ENCODE measurements at regions not wholly inside any gene's neighbourhood (a gene's known extent, or its start where the extent isn't known, plus 50 kb on each side); places are given as distances from the start of the nearest gene placed in this dataset.

- H2AFZ ChIP-seq (ENCODE audit: low read length) = no peak overlapping the region
- H3K27me3 ChIP-seq (ENCODE audit: control insufficient read depth, insufficient read depth, low read length) = no peaks in the 10 kb centered on the region
- TF ChIP-seq EZH2 (IDR thresholded peaks at IDR 0.05; ENCODE audit: low read length, missing control alignments) (no peak), CTCF (conservative IDR thresholded peaks at IDR 0.05 in 1 of 2, IDR thresholded peaks at IDR 0.05 in 1 of 2; ENCODE audit: low read depth in 1 of 2, low read length in 2 of 2) (no peak)
- no peaks in the 10 kb centered on the region for H3K4me1 ChIP-seq (ENCODE audit: control insufficient read depth, extremely low read depth, insufficient read depth, low read length)
- DNase-seq (ENCODE audit: low read depth in 2 of 2) = no peak
- H3K4me3 ChIP-seq (replicated peaks in 1 of 4; ENCODE audit: control extremely low read depth in 1 of 4, insufficient read depth in 1 of 4, low read depth in 3 of 4, low read length in 4 of 4) = no peak overlapping the region
- H3K4me2 ChIP-seq (ENCODE audit: extremely low read depth, insufficient read depth, low read length) = no peak overlapping the region
- H4K20me1 ChIP-seq (ENCODE audit: control insufficient read depth, extremely low read depth, insufficient read depth, low read length) = no peaks in the 10 kb centered on the region
- no peaks in the 10 kb centered on the region for H3K79me2 ChIP-seq (ENCODE audit: control insufficient read depth, insufficient read depth, low read length)
- no peaks in the 10 kb centered on the region for H3K9me3 ChIP-seq (ENCODE audit: control insufficient read depth, insufficient read depth, low read depth, low read length)
- no peaks in the 10 kb centered on the region for H3K36me3 ChIP-seq (ENCODE audit: control insufficient read depth, insufficient read depth, low read length)
- no peak overlapping the region for H3K9ac ChIP-seq (ENCODE audit: insufficient read depth, low read length)
- H3K27ac ChIP-seq (ENCODE audit: insufficient read depth, low read length) = no peak overlapping the region
Measured at GRCh38 chr4:116478343-116478742, 607.0 kb downstream of the TRAM1L1 start.

- Histone ChIP-seq H3K4me3 (replicated peaks in 1 of 4; ENCODE audit: control extremely low read depth in 1 of 4, insufficient read depth in 1 of 4, low read depth in 3 of 4, low read length in 4 of 4) (no peak overlapping the region), H3K27me3 (ENCODE audit: control insufficient read depth, insufficient read depth, low read length) (no peaks in the 10 kb centered on the region), H3K9me3 (ENCODE audit: control insufficient read depth, insufficient read depth, low read depth, low read length) (no peaks in the 10 kb centered on the region), H3K4me2 (ENCODE audit: extremely low read depth, insufficient read depth, low read length) (no peak overlapping the region), H4K20me1 (ENCODE audit: control insufficient read depth, extremely low read depth, insufficient read depth, low read length) (no peaks in the 10 kb centered on the region), H3K36me3 (ENCODE audit: control insufficient read depth, insufficient read depth, low read length) (no peaks in the 10 kb centered on the region), H3K27ac (ENCODE audit: insufficient read depth, low read length) (no peak overlapping the region), H3K4me1 (ENCODE audit: control insufficient read depth, extremely low read depth, insufficient read depth, low read length) (no peaks in the 10 kb centered on the region), H3K9ac (ENCODE audit: insufficient read depth, low read length) (no peak overlapping the region), H3K79me2 (ENCODE audit: control insufficient read depth, insufficient read depth, low read length) (no peaks in the 10 kb centered on the region), H2AFZ (ENCODE audit: low read length) (no peak overlapping the region)
- no peak for DNase-seq (ENCODE audit: low read depth in 2 of 2)
- TF ChIP-seq CTCF (conservative IDR thresholded peaks at IDR 0.05 in 1 of 2, IDR thresholded peaks at IDR 0.05 in 1 of 2; ENCODE audit: low read depth in 1 of 2, low read length in 2 of 2) (no peak), EZH2 (IDR thresholded peaks at IDR 0.05; ENCODE audit: low read length, missing control alignments) (no peak)
Measured at GRCh38 chr4:116469582-116469981, 615.8 kb downstream of the TRAM1L1 start.

DNA sequence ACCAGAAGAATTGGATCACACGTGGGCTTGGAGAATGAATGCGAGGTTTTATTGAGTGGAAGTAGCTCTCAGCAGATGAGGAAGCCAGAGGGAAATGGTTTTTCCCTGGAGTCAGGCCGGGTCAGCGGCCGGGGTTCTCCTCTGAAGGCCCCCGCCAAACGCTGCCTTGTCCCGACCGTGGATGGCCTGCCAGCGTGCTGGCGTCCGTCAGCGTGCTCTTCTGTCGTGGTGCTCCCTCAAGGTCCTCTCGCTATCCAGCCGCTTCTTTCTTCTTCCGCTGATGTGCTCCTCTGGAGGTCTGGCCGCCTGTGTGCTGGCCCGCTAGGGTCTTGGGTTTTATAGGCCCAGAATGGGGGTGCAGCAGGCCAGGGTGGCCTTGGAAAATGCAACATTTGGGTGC, 632.2 kb downstream of the TRAM1L1 start:
- Histone ChIP-seq H3K9me3 (ENCODE audit: control insufficient read depth, insufficient read depth, low read depth, low read length) (no peaks in the 10 kb centered on the region), H3K9ac (ENCODE audit: insufficient read depth, low read length) (no peak overlapping the region), H3K27ac (ENCODE audit: insufficient read depth, low read length) (no peak overlapping the region), H3K4me1 (ENCODE audit: control insufficient read depth, extremely low read depth, insufficient read depth, low read length) (no peaks in the 10 kb centered on the region), H3K27me3 (ENCODE audit: control insufficient read depth, insufficient read depth, low read length) (no peaks in the 10 kb centered on the region), H3K79me2 (ENCODE audit: control insufficient read depth, insufficient read depth, low read length) (no peaks in the 10 kb centered on the region), H4K20me1 (ENCODE audit: control insufficient read depth, extremely low read depth, insufficient read depth, low read length) (no peaks in the 10 kb centered on the region), H3K36me3 (ENCODE audit: control insufficient read depth, insufficient read depth, low read length) (no peaks in the 10 kb centered on the region), H2AFZ (ENCODE audit: low read length) (no peak overlapping the region), H3K4me2 (ENCODE audit: extremely low read depth, insufficient read depth, low read length) (no peak overlapping the region), H3K4me3 (replicated peaks in 1 of 4; ENCODE audit: control extremely low read depth in 1 of 4, insufficient read depth in 1 of 4, low read depth in 3 of 4, low read length in 4 of 4) (no peak overlapping the region)
- TF ChIP-seq EZH2 (IDR thresholded peaks at IDR 0.05; ENCODE audit: low read length, missing control alignments) = no peak
- no peak for TF ChIP-seq CTCF (conservative IDR thresholded peaks at IDR 0.05 in 1 of 2, IDR thresholded peaks at IDR 0.05 in 1 of 2; ENCODE audit: low read depth in 1 of 2, low read length in 2 of 2)
- DNase-seq (ENCODE audit: low read depth in 2 of 2) = no peak
